ENCODE measurements at regions not wholly inside any gene's neighbourhood (a gene's known extent, or its start where the extent isn't known, plus 50 kb on each side); places are given as distances from the start of the nearest gene placed in this dataset.

GRCh38 chr5:26434688-26435087 is 603.7 kb downstream of the CDH9 start:
- 76 to 80% methylated on average over 3 of the region's 3 CpGs for WGBS, 2 donors
- Histone ChIP-seq H3K4me3 (no peak overlapping the region), H3K27ac (no peak overlapping the region), H3K9me3 (no peaks in the 10 kb centered on the region), H3K36me3 (ENCODE audit: low read depth, missing control alignments) (no peaks in the 10 kb centered on the region), H3K27me3 (no peaks in the 10 kb centered on the region), H3K4me1 (no peaks in the 10 kb centered on the region)
- TF ChIP-seq POLR2A (IDR thresholded peaks at IDR 0.05) = no peak
- TF ChIP-seq CTCF (IDR thresholded peaks at IDR 0.05) = no peak
- no peak for DNase-seq
- intact Hi-C loops (cut with DNase I; ENCODE audit: low total_unique reads) = no loop called here

- TF ChIP-seq CTCF (IDR thresholded peaks at IDR 0.05) (no peak), POLR2A (IDR thresholded peaks at IDR 0.05) (no peak)
- Histone ChIP-seq H3K36me3 (ENCODE audit: low read depth, missing control alignments) (no peaks in the 10 kb centered on the region), H3K4me3 (no peak overlapping the region), H3K27me3 (no peaks in the 10 kb centered on the region), H3K4me1 (no peaks in the 10 kb centered on the region), H3K27ac (no peak overlapping the region), H3K9me3 (no peaks in the 10 kb centered on the region)
- DNase-seq = no peak
- intact Hi-C loops (cut with DNase I; ENCODE audit: low total_unique reads) = no loop called here
Observed at GRCh38 chr5:26432386-26432785, 606.0 kb downstream of the CDH9 start.

DNA sequence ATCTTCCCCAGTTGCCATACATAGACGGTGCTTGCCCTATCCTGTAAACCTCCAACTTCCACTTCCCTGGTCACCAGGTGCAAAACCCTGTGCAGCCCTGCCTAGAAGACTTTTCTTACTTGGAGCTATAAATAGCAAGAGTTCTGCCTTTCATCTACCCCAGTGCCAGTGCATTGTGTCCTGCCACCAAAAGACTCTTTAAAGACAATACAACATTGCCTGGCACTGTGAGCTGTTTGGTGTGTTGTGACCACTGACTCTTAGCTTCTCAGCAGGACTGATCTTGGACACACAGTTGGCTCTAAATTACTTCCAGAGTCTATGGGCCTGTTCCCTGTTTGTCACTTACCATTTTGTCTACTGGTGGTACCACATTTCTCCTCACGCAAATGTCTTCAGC is 608.1 kb downstream of the CDH9 start:
- no peak for TF ChIP-seq POLR2A (IDR thresholded peaks at IDR 0.05)
- TF ChIP-seq CTCF (IDR thresholded peaks at IDR 0.05) = no peak
- Histone ChIP-seq H3K4me3 (no peak overlapping the region), H3K27me3 (no peaks in the 10 kb centered on the region), H3K4me1 (no peaks in the 10 kb centered on the region), H3K9me3 (no peaks in the 10 kb centered on the region), H3K36me3 (ENCODE audit: low read depth, missing control alignments) (no peaks in the 10 kb centered on the region), H3K27ac (no peak overlapping the region)
- intact Hi-C loops (cut with DNase I; ENCODE audit: low total_unique reads) = no loop called here
- DNase-seq = no peak
- 96% methylated on average over 2 of the region's 2 CpGs for WGBS, 2 donors

DNA sequence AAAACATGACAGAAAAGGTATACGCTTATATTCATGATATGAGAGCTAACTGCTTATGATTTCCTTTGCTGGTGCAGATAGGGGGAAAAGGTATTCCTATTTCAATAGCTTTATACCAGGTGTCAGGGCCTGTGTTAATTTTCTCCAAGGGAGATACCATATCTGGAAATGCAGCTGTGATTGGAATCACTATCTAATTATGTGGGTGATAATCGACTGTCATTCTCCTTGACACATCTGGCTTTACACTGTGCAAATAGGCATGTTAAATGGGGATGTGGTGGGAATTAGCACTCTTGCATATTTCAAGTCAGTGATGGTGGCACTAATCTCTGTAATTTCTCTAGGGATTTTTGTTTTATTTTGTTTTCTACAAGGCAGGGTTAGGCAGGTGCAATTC is 611.1 kb downstream of the CDH9 start:
- 81 to 87% methylated on average over 2 of the region's 2 CpGs for WGBS, 2 donors
- Histone ChIP-seq H3K36me3 (ENCODE audit: low read depth, missing control alignments) (no peaks in the 10 kb centered on the region), H3K4me1 (no peaks in the 10 kb centered on the region), H3K9me3 (no peaks in the 10 kb centered on the region), H3K27me3 (no peaks in the 10 kb centered on the region), H3K27ac (no peak overlapping the region), H3K4me3 (no peak overlapping the region)
- intact Hi-C loops (cut with DNase I; ENCODE audit: low total_unique reads) = no loop called here
- TF ChIP-seq CTCF (IDR thresholded peaks at IDR 0.05) (no peak), POLR2A (IDR thresholded peaks at IDR 0.05) (no peak)
- DNase-seq = no peak

GRCh38 chr5:26419987-26420386 is 618.4 kb downstream of the CDH9 start:
- no peaks in the 10 kb centered on the region for H3K9me3 ChIP-seq
- TF ChIP-seq POLR2A (IDR thresholded peaks at IDR 0.05) (no peak), CTCF (IDR thresholded peaks at IDR 0.05) (no peak)
- WGBS, 2 donors = 92 to 98% methylated on average over 1 of the region's 1 CpG
- no peaks in the 10 kb centered on the region for H3K36me3 ChIP-seq (ENCODE audit: low read depth, missing control alignments)
- no peaks in the 10 kb centered on the region for H3K4me1 ChIP-seq
- no peaks in the 10 kb centered on the region for H3K27me3 ChIP-seq
- H3K4me3 ChIP-seq = no peak overlapping the region
- no peak overlapping the region for H3K27ac ChIP-seq
- intact Hi-C loops (cut with DNase I; ENCODE audit: low total_unique reads) = no loop called here
- no peak for DNase-seq
